Tibial nerve (tissue), 3 donors: ENCODE measurements at regions not wholly inside any gene's neighbourhood (a gene's known extent, or its start where the extent isn't known, plus 50 kb on each side); places are given as distances from the start of the nearest gene placed in this dataset.

Experiments used
- CTCF ChIP-seq, 5 experiments: fragments of 200-600 bp in 3 of 5; fragments of 450-650 bp in 2 of 5; sonication (generic) in 3 of 5; IDR thresholded peaks; one replicate each; pipeline ENCODE4 v1.5.1; 2016 to 2019; ENCODE audit warnings: antibody characterized with exemption in 5 of 5, mild to moderate bottlenecking in 3 of 5, moderate library complexity in 2 of 5
- POLR2A ChIP-seq, 2 donors: fragments of 450-650 bp; IDR thresholded peaks; one replicate each; pipeline ENCODE4 v1.6.1; 2017; ENCODE audit warnings: antibody characterized with exemption in 2 of 2, mild to moderate bottlenecking in 2 of 2, moderate library complexity in 2 of 2

GRCh38 chr2:175865716-175866115 lies 136.4 kb downstream of the LNPK start:
- TF ChIP-seq CTCF (IDR thresholded peaks at IDR 0.05) (no peak), POLR2A (IDR thresholded peaks at IDR 0.05) (no peak)
